ENCODE measurements at regions not wholly inside any gene's neighbourhood (a gene's known extent, or its start where the extent isn't known, plus 50 kb on each side); places are given as distances from the start of the nearest gene placed in this dataset.

- TF ChIP-seq POLR2AphosphoS5 (IDR thresholded peaks at IDR 0.05; ENCODE audit: low read depth) (no peak), GABPA (IDR thresholded peaks at IDR 0.05; ENCODE audit: low read depth) (no peak), CTCF (IDR thresholded peaks at IDR 0.05; ENCODE audit: insufficient read depth, low read length) (no peak), SPI1 (IDR thresholded peaks at IDR 0.05; ENCODE audit: borderline replicate concordance, low read depth) (no peak)
- TF ChIP-seq, protein P1, sequence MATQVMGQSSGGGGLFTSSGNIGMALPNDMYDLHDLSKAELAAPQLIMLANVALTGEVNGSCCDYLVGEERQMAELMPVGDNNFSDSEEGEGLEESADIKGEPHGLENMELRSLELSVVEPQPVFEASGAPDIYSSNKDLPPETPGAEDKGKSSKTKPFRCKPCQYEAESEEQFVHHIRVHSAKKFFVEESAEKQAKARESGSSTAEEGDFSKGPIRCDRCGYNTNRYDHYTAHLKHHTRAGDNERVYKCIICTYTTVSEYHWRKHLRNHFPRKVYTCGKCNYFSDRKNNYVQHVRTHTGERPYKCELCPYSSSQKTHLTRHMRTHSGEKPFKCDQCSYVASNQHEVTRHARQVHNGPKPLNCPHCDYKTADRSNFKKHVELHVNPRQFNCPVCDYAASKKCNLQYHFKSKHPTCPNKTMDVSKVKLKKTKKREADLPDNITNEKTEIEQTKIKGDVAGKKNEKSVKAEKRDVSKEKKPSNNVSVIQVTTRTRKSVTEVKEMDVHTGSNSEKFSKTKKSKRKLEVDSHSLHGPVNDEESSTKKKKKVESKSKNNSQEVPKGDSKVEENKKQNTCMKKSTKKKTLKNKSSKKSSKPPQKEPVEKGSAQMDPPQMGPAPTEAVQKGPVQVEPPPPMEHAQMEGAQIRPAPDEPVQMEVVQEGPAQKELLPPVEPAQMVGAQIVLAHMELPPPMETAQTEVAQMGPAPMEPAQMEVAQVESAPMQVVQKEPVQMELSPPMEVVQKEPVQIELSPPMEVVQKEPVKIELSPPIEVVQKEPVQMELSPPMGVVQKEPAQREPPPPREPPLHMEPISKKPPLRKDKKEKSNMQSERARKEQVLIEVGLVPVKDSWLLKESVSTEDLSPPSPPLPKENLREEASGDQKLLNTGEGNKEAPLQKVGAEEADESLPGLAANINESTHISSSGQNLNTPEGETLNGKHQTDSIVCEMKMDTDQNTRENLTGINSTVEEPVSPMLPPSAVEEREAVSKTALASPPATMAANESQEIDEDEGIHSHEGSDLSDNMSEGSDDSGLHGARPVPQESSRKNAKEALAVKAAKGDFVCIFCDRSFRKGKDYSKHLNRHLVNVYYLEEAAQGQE (IDR thresholded peaks at IDR 0.05; ENCODE audit: insufficient replicate concordance, low read depth) = no peak
- H3K27ac ChIP-seq (replicated peaks) = no peak overlapping the region
- no peaks in the 10 kb centered on the region for H3K27me3 ChIP-seq (ENCODE audit: insufficient read depth, poor library complexity, severe bottlenecking)
- DNase-seq (ENCODE audit: low read depth in 1 of 2, low spot score in 1 of 2) = no peak
- no peak overlapping the region for H3K4me3 ChIP-seq (replicated peaks; ENCODE audit: insufficient read depth, low read length)
These were observed 155.5 kb downstream of the GJA1 start for GRCh38 chr6:121590916-121591315.

- no peak overlapping the region for H3K27ac ChIP-seq (replicated peaks)
- no peak for DNase-seq (ENCODE audit: low read depth in 1 of 2, low spot score in 1 of 2)
- H3K4me3 ChIP-seq (replicated peaks; ENCODE audit: insufficient read depth, low read length) = no peak overlapping the region
- TF ChIP-seq, protein P1 (IDR thresholded peaks at IDR 0.05; ENCODE audit: insufficient replicate concordance, low read depth) = no peak
- TF ChIP-seq GABPA (IDR thresholded peaks at IDR 0.05; ENCODE audit: low read depth) = no peak
- no peak for TF ChIP-seq SPI1 (IDR thresholded peaks at IDR 0.05; ENCODE audit: borderline replicate concordance, low read depth)
- TF ChIP-seq POLR2AphosphoS5 (IDR thresholded peaks at IDR 0.05; ENCODE audit: low read depth) = no peak
- no peak for TF ChIP-seq CTCF (IDR thresholded peaks at IDR 0.05; ENCODE audit: insufficient read depth, low read length)
- no peaks in the 10 kb centered on the region for H3K27me3 ChIP-seq (ENCODE audit: insufficient read depth, poor library complexity, severe bottlenecking)
These were observed 157.0 kb downstream of the GJA1 start for GRCh38 chr6:121592261-121592935.

- TF ChIP-seq CTCF (IDR thresholded peaks at IDR 0.05; ENCODE audit: insufficient read depth, low read length) (no peak), POLR2AphosphoS5 (IDR thresholded peaks at IDR 0.05; ENCODE audit: low read depth) (no peak), SPI1 (IDR thresholded peaks at IDR 0.05; ENCODE audit: borderline replicate concordance, low read depth) (no peak), GABPA (IDR thresholded peaks at IDR 0.05; ENCODE audit: low read depth) (no peak)
- TF ChIP-seq, protein P1 (IDR thresholded peaks at IDR 0.05; ENCODE audit: insufficient replicate concordance, low read depth) = no peak
- no peaks in the 10 kb centered on the region for H3K27me3 ChIP-seq (ENCODE audit: insufficient read depth, poor library complexity, severe bottlenecking)
- H3K4me3 ChIP-seq (replicated peaks; ENCODE audit: insufficient read depth, low read length) = no peak overlapping the region
- DNase-seq (ENCODE audit: low read depth in 1 of 2, low spot score in 1 of 2) = no peak
- no peak overlapping the region for H3K27ac ChIP-seq (replicated peaks)
These were observed 157.7 kb downstream of the GJA1 start for GRCh38 chr6:121593011-121593641.
